ENCODE measurements at regions not wholly inside any gene's neighbourhood (a gene's known extent, or its start where the extent isn't known, plus 50 kb on each side); places are given as distances from the start of the nearest gene placed in this dataset.
A peak's percentile ranks its signal among the peaks of the same experiment; 100 is the strongest.

DNA sequence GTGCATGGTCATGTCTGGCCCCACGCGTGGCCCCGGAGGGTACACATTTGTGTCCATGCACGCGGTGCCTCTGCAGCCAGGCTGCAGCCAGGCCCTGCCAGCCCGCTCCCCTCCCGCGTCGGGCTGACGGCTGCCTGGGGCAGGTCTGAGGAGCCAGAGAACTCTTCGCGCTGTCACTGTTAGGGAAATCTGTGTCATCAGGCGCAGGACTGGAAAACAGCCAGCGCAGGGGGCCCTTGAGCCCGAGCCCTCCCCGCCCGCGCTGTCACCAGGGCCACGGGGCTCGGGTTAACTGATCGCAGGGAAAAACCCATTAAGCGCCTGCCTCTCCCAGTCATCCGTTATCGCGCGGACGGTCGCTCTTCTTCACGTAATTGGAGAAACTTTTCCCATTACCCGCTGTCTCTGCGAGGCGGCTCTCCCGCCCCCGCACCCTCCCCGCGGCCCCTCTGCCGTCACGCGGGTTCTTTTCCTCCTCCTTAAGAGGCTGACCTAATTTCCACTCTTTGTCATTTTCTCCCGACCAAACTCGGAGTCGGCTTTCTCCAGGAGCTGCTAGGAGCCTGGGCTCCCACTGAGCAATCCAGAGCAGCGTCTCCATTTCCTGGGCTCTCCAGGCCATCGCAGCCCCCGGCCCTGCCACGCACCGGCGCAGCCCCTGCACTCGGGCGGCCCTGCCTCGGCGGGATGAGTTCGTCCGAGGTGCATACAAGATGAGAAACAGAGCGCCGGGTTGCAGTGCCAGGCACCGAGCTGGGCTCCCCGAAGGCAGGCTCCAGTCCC, 57.5 kb upstream of the PRR23E start:
- TF ChIP-seq GATA2 (IDR thresholded peaks at IDR 0.05; ENCODE audit: low read depth, low read length) (peak; percentile 93), GATA3 (IDR thresholded peaks at IDR 0.05; ENCODE audit: low read depth, low read length) (no peak)
